GM12891 (cell line): ENCODE measurements at regions not wholly inside any gene's neighbourhood (a gene's known extent, or its start where the extent isn't known, plus 50 kb on each side); places are given as distances from the start of the nearest gene placed in this dataset.

Experiments
- DNase-seq: peaks from one replicate; pipeline ENCODE4 v3.0.0; 2011; ENCODE audit warnings: low spot score; ENCODE audit not compliant: insufficient read length
- FAIRE-seq: peaks from 2 replicates; lab custom pipeline; 2011; peaks lifted over from hg19 to GRCh38; lab: Jason Lieb, UNC
- PAX5 ChIP-seq: IDR thresholded peaks from 2 replicates; pipeline ENCODE4 v1.6.1; 2011; ENCODE audit warnings: low read length, moderate library complexity, mild to moderate bottlenecking; ENCODE audit not compliant: insufficient read depth, severe bottlenecking
- POLR2A ChIP-seq: IDR thresholded peaks from 2 replicates; pipeline ENCODE4 v1.6.1; 2011; ENCODE audit warnings: low read depth, low read length, control low read depth
- POLR2AphosphoS5 ChIP-seq: IDR thresholded peaks from 2 replicates; pipeline ENCODE4 v1.6.1; 2011; ENCODE audit warnings: low read depth, low read length, control low read depth
- POU2F2 ChIP-seq: IDR thresholded peaks from 2 replicates; pipeline ENCODE4 v1.6.1; 2011; ENCODE audit warnings: low read depth, mild to moderate bottlenecking, control low read depth, low read length, moderate library complexity
- SPI1 ChIP-seq: IDR thresholded peaks from 2 replicates; pipeline ENCODE4 v1.6.1; 2011; ENCODE audit warnings: low read depth, low read length, control low read depth
- TAF1 ChIP-seq: IDR thresholded peaks from 2 replicates; pipeline ENCODE4 v1.6.1; 2011; ENCODE audit warnings: low read depth, low read length, control low read depth

- no peak for TF ChIP-seq TAF1
- no peak for TF ChIP-seq POU2F2
- no peak for TF ChIP-seq PAX5
- no peak for TF ChIP-seq POLR2A
- DNase-seq = no peak
- no peak for FAIRE-seq
Measured at GRCh38 chr7:15921576-15921975, 235.1 kb upstream of the MEOX2 start.

DNA sequence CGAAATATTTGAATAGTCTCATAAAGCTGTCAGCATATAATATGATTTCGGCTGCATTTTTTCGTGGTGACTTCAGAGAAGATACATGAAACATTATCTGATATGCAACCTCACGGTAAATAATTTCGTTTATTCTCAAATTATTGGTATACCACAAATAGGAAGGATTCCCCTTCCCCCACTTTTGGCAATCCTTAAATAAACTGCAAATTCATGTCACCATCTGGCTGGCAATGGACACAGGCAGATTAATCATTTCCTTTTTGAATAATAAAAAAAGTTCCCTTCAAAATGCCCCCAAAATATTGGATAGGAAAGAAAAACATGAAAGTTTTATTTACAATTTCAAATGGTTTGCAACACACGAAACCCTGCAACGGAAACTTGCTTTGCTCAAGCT lies 234.5 kb upstream of the MEOX2 start:
- FAIRE-seq (no peak), DNase-seq (no peak)
- TF ChIP-seq POLR2A = no peak
- TF ChIP-seq TAF1 = no peak
- TF ChIP-seq POU2F2 = no peak
- TF ChIP-seq PAX5 = no peak
- no peak for TF ChIP-seq POLR2AphosphoS5
- no peak for TF ChIP-seq SPI1

- FAIRE-seq (no peak), DNase-seq (no peak)
Measured at GRCh38 chr7:15916681-15917380, 230.3 kb upstream of the MEOX2 start.

DNA sequence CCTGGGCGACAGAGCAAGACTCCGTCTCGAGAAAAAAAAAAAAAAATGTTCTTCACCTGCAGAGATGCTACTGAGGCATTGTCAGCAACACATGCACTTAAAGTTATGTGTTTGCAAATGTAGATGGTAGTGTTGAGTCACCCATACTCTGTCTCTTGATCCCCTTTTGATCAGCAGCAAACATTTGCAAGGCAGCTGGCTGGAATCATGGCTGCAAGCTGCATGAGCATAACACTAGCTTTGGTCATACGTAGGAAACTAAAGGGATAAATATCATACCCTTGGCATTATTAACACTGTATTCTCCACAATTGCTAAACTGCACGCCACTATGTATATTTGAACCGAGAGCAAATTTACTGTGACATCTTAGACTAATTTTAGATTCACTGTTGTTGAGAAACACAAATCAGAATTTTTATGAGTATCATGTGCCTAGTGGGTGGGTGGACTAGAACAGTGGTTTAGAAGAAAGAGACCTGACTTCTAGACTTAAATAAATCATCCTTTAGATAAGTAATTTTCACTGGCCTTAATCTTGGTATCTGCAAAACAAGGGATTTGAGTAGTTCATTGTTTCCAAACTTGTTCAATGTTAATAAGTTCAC lies 229.3 kb upstream of the MEOX2 start:
- FAIRE-seq (no peak), DNase-seq (no peak)
- TF ChIP-seq POLR2AphosphoS5 = no peak
- TF ChIP-seq POU2F2 = no peak
- no peak for TF ChIP-seq POLR2A
- TF ChIP-seq TAF1 = no peak
- no peak for TF ChIP-seq SPI1
- no peak for TF ChIP-seq PAX5

More at GRCh38 chr7:15916681-15917380, 230.3 kb upstream of the MEOX2 start:
- no peak for TF ChIP-seq POLR2AphosphoS5
- TF ChIP-seq POLR2A = no peak
- TF ChIP-seq TAF1 = no peak

GRCh38 chr7:15914611-15915010 lies 228.1 kb upstream of the MEOX2 start:
- TF ChIP-seq TAF1 (no peak), POLR2A (no peak), PAX5 (no peak), POLR2AphosphoS5 (no peak), POU2F2 (no peak), SPI1 (no peak)
- no peak for FAIRE-seq

GRCh38 chr7:15906436-15906835 lies 220.0 kb upstream of the MEOX2 start:
- FAIRE-seq = no peak
- no peak for TF ChIP-seq POLR2A
- TF ChIP-seq POU2F2 = no peak
- no peak for TF ChIP-seq POLR2AphosphoS5
- TF ChIP-seq PAX5 = no peak
- no peak for TF ChIP-seq TAF1
- TF ChIP-seq SPI1 = no peak
- no peak for DNase-seq

More at GRCh38 chr7:15914611-15915010, 228.1 kb upstream of the MEOX2 start:
- no peak for DNase-seq

- FAIRE-seq (no peak), DNase-seq (no peak)
- no peak for TF ChIP-seq TAF1
- TF ChIP-seq PAX5 = no peak
- TF ChIP-seq POLR2AphosphoS5 = no peak
- TF ChIP-seq POU2F2 = no peak
- no peak for TF ChIP-seq POLR2A
- TF ChIP-seq SPI1 = no peak
Measured at GRCh38 chr7:15905251-15906040, 219.0 kb upstream of the MEOX2 start.

DNA sequence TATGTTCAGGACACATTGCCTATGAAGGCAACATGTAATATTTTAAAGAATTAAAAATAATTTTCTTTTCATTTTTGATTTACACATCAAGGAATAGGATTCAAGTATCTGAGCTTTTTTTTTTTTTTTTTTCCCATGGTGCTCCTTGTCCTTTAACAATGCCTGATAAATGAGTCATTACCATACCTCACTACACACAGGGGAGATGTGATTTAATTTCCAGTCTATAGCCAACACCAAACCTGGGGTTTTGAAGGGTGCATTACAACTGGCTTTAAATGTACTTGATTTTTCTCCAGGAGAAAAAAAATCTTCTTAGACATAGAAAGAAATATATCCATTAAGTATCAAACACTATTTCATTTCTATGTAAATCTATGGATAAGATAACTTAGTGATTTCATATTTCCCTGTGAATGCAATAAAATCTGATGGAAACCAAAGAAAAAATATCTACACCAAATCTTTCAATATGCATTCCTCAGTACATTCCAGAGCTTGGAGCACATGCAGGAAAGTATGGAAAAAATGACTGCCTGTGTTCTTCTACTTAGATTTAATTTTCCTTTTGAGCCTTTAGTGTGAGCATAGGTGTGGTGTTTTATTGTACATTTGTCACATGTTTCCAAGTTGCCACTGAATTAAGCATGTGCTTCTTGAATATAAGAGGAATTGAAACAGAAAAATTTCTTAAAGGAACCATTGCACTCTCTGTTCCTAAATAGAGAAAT lies 204.8 kb upstream of the MEOX2 start:
- DNase-seq = no peak
- TF ChIP-seq POLR2AphosphoS5 (no peak), SPI1 (no peak), TAF1 (no peak), PAX5 (no peak), POLR2A (no peak), POU2F2 (no peak)
- FAIRE-seq = no peak

DNA sequence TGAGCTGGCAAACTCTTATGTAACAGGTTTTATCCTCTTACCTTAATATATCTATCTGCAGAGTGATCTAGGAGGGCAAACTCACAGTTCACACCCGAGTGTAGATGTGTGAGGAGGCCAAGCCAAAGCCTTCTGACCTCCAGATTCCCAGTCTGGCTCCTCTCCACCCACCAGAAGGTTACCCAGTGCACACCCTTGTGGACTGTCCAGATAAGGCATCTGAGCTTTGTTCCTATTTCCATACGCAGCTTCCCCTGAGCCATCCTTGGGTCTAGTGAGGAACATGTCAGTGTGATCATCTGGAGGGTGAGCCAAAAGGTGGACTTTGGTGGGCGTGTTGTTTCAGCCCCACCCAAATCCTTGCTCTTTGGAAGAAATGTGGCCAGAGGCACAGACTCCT lies 203.0 kb upstream of the MEOX2 start:
- FAIRE-seq = no peak
- DNase-seq = no peak
- no peak for TF ChIP-seq POU2F2
- TF ChIP-seq PAX5 = no peak
- no peak for TF ChIP-seq SPI1
- TF ChIP-seq POLR2A = no peak
- no peak for TF ChIP-seq POLR2AphosphoS5
- no peak for TF ChIP-seq TAF1

DNA sequence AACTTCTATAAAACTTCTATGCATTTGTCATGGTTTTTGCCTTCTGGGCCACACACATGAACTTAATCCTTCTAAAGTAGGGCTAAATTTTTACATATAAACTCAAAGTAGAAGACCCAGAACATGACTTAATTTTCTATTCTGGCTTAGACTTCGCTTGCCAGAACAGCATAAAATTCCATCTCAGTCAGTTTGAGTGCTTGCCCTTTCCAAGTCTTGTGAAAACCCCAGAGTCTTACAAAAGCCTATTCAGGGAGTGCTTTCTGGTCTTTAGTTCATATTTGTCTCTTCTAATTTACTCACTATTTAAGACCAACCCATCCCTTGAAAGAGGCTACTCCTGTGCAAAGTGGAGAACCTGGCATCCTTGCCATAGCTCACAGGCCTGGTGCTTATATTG lies 201.6 kb upstream of the MEOX2 start:
- no peak for TF ChIP-seq POLR2AphosphoS5
- no peak for TF ChIP-seq POU2F2
- no peak for TF ChIP-seq PAX5
- TF ChIP-seq POLR2A = no peak
- TF ChIP-seq SPI1 = no peak
- TF ChIP-seq TAF1 = no peak
- DNase-seq (no peak), FAIRE-seq (no peak)
